Pancreas (tissue), 10 donors: ENCODE measurements at regions not wholly inside any gene's neighbourhood (a gene's known extent, or its start where the extent isn't known, plus 50 kb on each side); places are given as distances from the start of the nearest gene placed in this dataset.

Experiments used
- ATAC-seq, 4 donors: fragments of 200-7000 bp; cut with Tn5 transposase; one replicate each; pipeline versions ENCODE4 v1.8.0 to v1.9.1; 2020; ENCODE audit warnings: mild to moderate bottlenecking in 4 of 4, moderate library complexity in 4 of 4
- DNase-seq, 6 donors: peaks; one replicate each; pipeline ENCODE4 v3.0.0-alpha.2; 2020
- FAIRE-seq: peaks from 2 replicates; lab custom pipeline; 2012; peaks lifted over from hg19 to GRCh38; lab: Jason Lieb, UNC
- H3K27ac ChIP-seq, 4 donors: fragments of 200-600 bp; sonication (generic); 1 replicate in 3 of 4; 2 replicates in 1 of 4; pipeline versions ENCODE4 v1.5.0 to v1.8.0; 2020
- H3K27me3 ChIP-seq, 4 donors: fragments of 200-600 bp; one replicate each; pipeline ENCODE4 v1.8.0; 2021
- H3K36me3 ChIP-seq, 3 donors: fragments of 200-600 bp; sonication (generic) in 1 of 3; one replicate each; pipeline versions ENCODE4 v1.5.0 to v1.8.0; 2020 to 2021
- H3K4me1 ChIP-seq, 3 donors: fragments of 200-600 bp; one replicate each; pipeline ENCODE4 v1.8.0; 2021
- H3K4me3 ChIP-seq, 4 donors: fragments of 200-600 bp; sonication (generic) in 2 of 4; one replicate each; pipeline versions ENCODE4 v1.5.0 to v1.8.0; 2020 to 2021
- H3K9me3 ChIP-seq, 4 donors: fragments of 200-600 bp; one replicate each; pipeline ENCODE4 v1.8.0; 2021
- CTCF ChIP-seq, 4 donors: fragments of 200-600 bp; sonication (generic) in 3 of 4; IDR thresholded peaks; one replicate each; pipeline versions ENCODE4 v1.5.0 to v1.8.0; 2021; ENCODE audit warnings: antibody characterized with exemption in 4 of 4
- WGBS, 2 donors: extraction: QIAGEN DNeasy Blood & Tissue Kit; methylation state at CpG; one replicate each; pipeline ENCODE4 v1.1.7; 2013; 5-methylcytosine and 5-hydroxymethylcytosine counted together
- intact Hi-C, 3 donors: fragments of 100-400 bp; cut with DNase I; formaldehyde crosslinking; loops; one replicate each; pipeline versions ENCODE4 v1.11.1 to v1.14.2; 2022
- donor health status: healthy with polysubstance abuse.
- donor health status: DM: no; HTN: no; CAD: no; lungs with moderate emphysema.
- donor health status: DM: no; HTN: no; CAD: no.
- donor health status: control.
- donor health status: control.
- donor health status: Bipolar disorder and iron deficiency.
- donor health status: DM: yes; HTN: yes; CAD: no.
- donor health status: DM: no; HTN: no; CAD: no.
- donor health status: DM: no; HTN: no; CAD: no.
- donor health status: DM: yes; HTN: yes; CAD: no.

DNA sequence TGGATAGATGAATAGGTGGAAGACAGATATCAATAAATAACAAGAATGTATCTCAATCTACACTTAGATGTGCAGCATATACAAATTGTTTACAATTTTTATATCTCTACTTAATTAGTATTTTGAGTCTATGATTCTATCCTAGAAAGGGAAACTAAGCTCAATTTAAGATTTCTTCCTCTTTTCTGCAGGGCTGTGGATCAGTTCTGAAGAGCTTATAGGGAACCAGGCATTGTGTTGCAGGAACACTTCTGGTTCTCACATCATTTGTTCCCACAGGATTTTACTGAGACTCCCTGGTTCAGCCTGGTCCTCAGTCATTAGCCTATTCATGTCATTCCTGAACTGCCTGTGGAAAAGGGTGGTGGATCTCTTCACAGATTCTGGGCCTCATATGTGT, 105.8 kb downstream of the TNFSF18 start:
- Histone ChIP-seq H3K9me3 (no peaks in the 10 kb centered on the region), H3K4me3 (no peak overlapping the region), H3K36me3 (no peaks in the 10 kb centered on the region), H3K27me3 (no peaks in the 10 kb centered on the region), H3K4me1 (no peaks in the 10 kb centered on the region), H3K27ac (no peak overlapping the region)
- intact Hi-C loops, result no loop called here
- DNase-seq, result no peak
- TF ChIP-seq CTCF (IDR thresholded peaks at IDR 0.05), result no peak
- no peak for FAIRE-seq
- no peak for ATAC-seq

DNA sequence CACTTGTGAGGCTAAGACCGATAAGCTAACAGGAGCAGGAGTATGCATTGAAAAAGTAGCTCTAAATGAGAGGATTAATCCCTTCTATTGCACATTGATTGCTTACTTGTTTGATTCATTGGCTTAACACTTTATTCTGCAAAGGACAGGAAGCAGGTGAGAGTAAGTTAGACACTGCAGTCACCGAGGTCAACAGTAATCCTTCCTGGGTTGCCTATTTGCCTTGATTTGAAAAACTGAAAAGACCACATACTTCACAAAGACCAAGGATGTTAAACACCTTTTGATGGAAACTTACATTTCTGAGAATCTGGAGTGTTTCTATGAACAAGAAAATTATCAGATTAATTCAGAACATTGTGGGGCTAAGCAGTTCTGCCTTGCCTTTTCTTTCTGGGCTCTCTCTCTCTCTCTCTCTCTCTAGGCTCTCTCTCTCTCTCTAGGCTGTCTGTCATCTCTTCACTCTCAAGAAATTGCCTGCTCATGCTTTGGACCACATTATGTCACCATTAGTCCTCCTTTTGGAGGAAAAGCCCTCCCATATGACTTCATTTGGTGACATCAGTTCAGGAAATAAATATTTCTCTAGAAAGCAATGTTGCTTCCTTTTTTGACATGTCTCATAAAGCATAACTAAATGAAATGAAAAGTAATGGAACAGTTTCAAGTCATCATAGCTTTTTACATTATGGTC, 103.8 kb downstream of the TNFSF18 start:
- ATAC-seq (no peak), DNase-seq (no peak), FAIRE-seq (no peak)
- H3K27ac ChIP-seq, result no peak overlapping the region
- H3K4me3 ChIP-seq, result no peak overlapping the region
- no peaks in the 10 kb centered on the region for H3K27me3 ChIP-seq
- H3K9me3 ChIP-seq, result no peaks in the 10 kb centered on the region
- no peak for TF ChIP-seq CTCF (IDR thresholded peaks at IDR 0.05)
- no peaks in the 10 kb centered on the region for H3K36me3 ChIP-seq
- peaks cover 0 to 4% (median 0%) of the 10 kb centered on the region in 3 donors for H3K4me1 ChIP-seq
- 85 to 94% methylated on average over 2 of the region's 2 CpGs for WGBS, 2 donors
- intact Hi-C loops, result no loop called here

DNA sequence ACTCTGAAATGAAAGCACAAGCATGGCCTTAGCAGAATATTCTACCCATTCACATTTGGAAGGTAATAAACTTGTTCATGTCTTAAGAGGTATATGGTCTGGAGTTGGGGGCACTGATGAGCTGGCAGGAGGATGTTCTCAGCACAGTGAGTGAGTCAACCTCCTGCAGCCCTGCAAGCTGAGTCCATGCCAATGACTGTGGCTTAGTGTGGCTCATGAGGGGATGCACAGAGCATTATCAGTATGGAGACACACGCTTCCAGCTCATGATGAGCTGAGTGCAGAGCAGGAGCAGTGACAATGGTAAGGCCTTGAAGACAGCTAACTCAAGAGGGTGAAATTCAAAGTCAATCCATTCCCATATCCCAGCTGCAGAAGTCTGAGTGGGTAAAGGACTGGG, 102.3 kb downstream of the TNFSF18 start:
- TF ChIP-seq CTCF (IDR thresholded peaks at IDR 0.05), result no peak

DNA sequence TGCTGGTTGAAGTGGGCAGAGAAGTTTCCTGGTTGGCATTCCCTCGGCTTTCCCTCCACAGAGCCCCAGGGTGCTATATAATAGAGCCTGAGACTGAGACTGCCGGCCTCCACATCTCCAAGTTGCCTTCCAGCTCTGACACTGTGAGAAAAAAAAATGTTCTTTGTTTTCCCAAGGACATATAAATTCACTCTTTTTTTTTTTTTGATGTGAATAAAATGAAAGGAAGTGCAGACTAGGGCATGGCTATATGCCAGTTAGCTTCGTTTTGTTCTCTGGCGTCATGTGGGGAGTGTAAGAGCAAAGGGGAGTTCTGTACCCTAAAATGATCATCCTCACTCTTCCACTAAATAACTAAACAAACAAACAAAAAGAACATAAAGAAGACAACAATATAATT, 101.6 kb downstream of the TNFSF18 start:
- no peaks in the 10 kb centered on the region for H3K36me3 ChIP-seq
- H3K27me3 ChIP-seq, result no peaks in the 10 kb centered on the region
- FAIRE-seq (no peak), DNase-seq (no peak), ATAC-seq (no peak)
- H3K4me3 ChIP-seq, result no peak overlapping the region
- TF ChIP-seq CTCF (IDR thresholded peaks at IDR 0.05), result no peak
- H3K9me3 ChIP-seq, result no peaks in the 10 kb centered on the region
- 86 to 88% methylated on average over 4 of the region's 4 CpGs for WGBS, 2 donors
- H3K27ac ChIP-seq, result no peak overlapping the region
- peaks cover 0 to 9% (median 4%) of the 10 kb centered on the region in 3 donors for H3K4me1 ChIP-seq
- intact Hi-C loops, result no loop called here

More for the DNA sequence above, 102.3 kb downstream of the TNFSF18 start:
- 92 to 93% methylated on average over 1 of the region's 1 CpG for WGBS, 2 donors
- DNase-seq, result no peak
- no peak for ATAC-seq
- no peaks in the 10 kb centered on the region for H3K27me3 ChIP-seq
- FAIRE-seq, result no peak
- H3K4me1 ChIP-seq, result peaks cover 0 to 7% (median 4%) of the 10 kb centered on the region in 3 donors
- no peak overlapping the region for H3K27ac ChIP-seq
- H3K9me3 ChIP-seq, result no peaks in the 10 kb centered on the region
- intact Hi-C loops, result no loop called here
- no peaks in the 10 kb centered on the region for H3K36me3 ChIP-seq
- H3K4me3 ChIP-seq, result no peak overlapping the region

GRCh38 chr1:172950528-172950927, 100.2 kb downstream of the TNFSF18 start:
- Histone ChIP-seq H3K27me3 (no peaks in the 10 kb centered on the region), H3K9me3 (no peaks in the 10 kb centered on the region), H3K27ac (no peak overlapping the region), H3K4me3 (no peak overlapping the region), H3K36me3 (no peaks in the 10 kb centered on the region), H3K4me1 (peaks cover 0 to 9% (median 4%) of the 10 kb centered on the region in 3 donors)
- ATAC-seq (no peak), DNase-seq (no peak), FAIRE-seq (no peak)
- intact Hi-C loops, result no loop called here
- WGBS, 2 donors, result 86 to 88% methylated on average over 2 of the region's 2 CpGs
- no peak for TF ChIP-seq CTCF (IDR thresholded peaks at IDR 0.05)
